Endodermal cell (in vitro differentiated cells): ENCODE measurements at regions not wholly inside any gene's neighbourhood (a gene's known extent, or its start where the extent isn't known, plus 50 kb on each side); places are given as distances from the start of the nearest gene placed in this dataset.

Source experiments
- DNase-seq: peaks from one replicate; pipeline ENCODE4 v3.0.0-alpha.2; 2017
- H3K27ac ChIP-seq: 2 replicates; pipeline ENCODE4 v1.5.1; 2013; ENCODE audit warnings: mild to moderate bottlenecking, low read depth, low read length, moderate library complexity
- H3K27me3 ChIP-seq: 2 replicates; pipeline ENCODE4 v1.6.1; 2013; ENCODE audit warnings: mild to moderate bottlenecking, low read length, moderate library complexity; ENCODE audit not compliant: insufficient read depth, control insufficient read depth, poor library complexity, severe bottlenecking
- H3K36me3 ChIP-seq: 2 replicates; pipeline ENCODE4 v1.7.0; 2013; ENCODE audit warnings: mild to moderate bottlenecking, low read length, moderate library complexity; ENCODE audit not compliant: control insufficient read depth, insufficient read depth
- H3K4me1 ChIP-seq: one replicate; pipeline ENCODE4 v1.7.0; 2013; ENCODE audit warnings: low read length; ENCODE audit not compliant: control insufficient read depth, insufficient read depth
- H3K4me3 ChIP-seq: 2 replicates; pipeline ENCODE4 v1.5.1; 2013; ENCODE audit warnings: mild to moderate bottlenecking, low read length, moderate library complexity
- H3K9ac ChIP-seq: 2 replicates; pipeline ENCODE4 v1.6.1; 2013; ENCODE audit warnings: mild to moderate bottlenecking, low read length, moderate library complexity; ENCODE audit not compliant: poor library complexity, severe bottlenecking; ENCODE audit errors: extremely low read depth
- H3K9me3 ChIP-seq: 2 replicates; pipeline ENCODE4 v1.6.1; 2013; ENCODE audit warnings: mild to moderate bottlenecking, low read length, moderate library complexity; ENCODE audit not compliant: control insufficient read depth
- H3K27ac Mint-ChIP-seq: 2 replicates; pipeline ENCODE4 v1.8.0; 2020; ENCODE audit warnings: mixed read lengths
- H3K27me3 Mint-ChIP-seq: 2 replicates; pipeline ENCODE4 v1.8.0; 2021; ENCODE audit warnings: mild to moderate bottlenecking, mixed read lengths; ENCODE audit not compliant: insufficient read depth
- H3K36me3 Mint-ChIP-seq: 2 replicates; pipeline ENCODE4 v1.8.0; 2020; ENCODE audit warnings: low read depth, mixed read lengths
- H3K4me1 Mint-ChIP-seq: 2 replicates; pipeline ENCODE4 v1.8.0; 2020; ENCODE audit warnings: mixed read lengths
- H3K4me3 Mint-ChIP-seq: 2 replicates; pipeline ENCODE4 v1.8.0; 2020; ENCODE audit warnings: mild to moderate bottlenecking, moderate library complexity, mixed read lengths
- H3K9me3 Mint-ChIP-seq: 2 replicates; pipeline ENCODE4 v1.8.0; 2020; ENCODE audit warnings: mild to moderate bottlenecking, mixed read lengths
- WGBS, 2 experiments: methylation state at CpG; one replicate each; pipeline versions ENCODE4 v1.1.5 to v1.1.7; 2013; ENCODE audit warnings: missing lambda C conversion rate in 2 of 2, mixed read lengths in 1 of 2; ENCODE audit not compliant: insufficient coverage in 1 of 2, insufficient read length in 1 of 2; 5-methylcytosine and 5-hydroxymethylcytosine counted together
- TF ChIP-seq, protein P1 (sequence below): fragments of 200-600 bp; sonication (generic); conservative IDR thresholded peaks from 2 replicates; pipeline ENCODE4 v1.5.0; 2021; ENCODE audit warnings: antibody characterized with exemption, mild to moderate bottlenecking

DNA sequence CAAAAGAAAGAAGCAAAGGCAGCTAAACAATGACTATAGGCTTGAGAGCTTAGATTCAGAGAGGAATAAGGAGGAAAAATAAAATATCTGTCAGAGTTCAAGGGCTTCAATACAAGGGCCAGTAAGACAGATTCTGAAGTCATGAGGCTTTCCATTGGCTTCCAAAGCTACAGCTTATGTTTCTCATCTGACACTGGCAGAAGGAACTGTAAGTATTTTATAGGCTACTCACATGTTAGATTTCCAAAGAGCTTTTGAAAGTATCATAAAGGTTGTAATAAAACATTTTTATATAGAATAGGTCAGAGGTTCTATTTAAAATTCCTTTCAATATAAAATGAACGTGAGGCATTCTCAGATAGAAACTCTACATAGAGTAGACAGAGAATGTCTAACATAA lies 746.6 kb upstream of the NXPH2 start:
- 100% methylated on average over 1 of the region's 1 CpG; no CpG with 5 or more reads in 1 of the 2 experiments for WGBS, 2 experiments
- H3K27ac ChIP-seq, result no peak overlapping the region
- H3K4me3 Mint-ChIP-seq, result no peak overlapping the region

DNA sequence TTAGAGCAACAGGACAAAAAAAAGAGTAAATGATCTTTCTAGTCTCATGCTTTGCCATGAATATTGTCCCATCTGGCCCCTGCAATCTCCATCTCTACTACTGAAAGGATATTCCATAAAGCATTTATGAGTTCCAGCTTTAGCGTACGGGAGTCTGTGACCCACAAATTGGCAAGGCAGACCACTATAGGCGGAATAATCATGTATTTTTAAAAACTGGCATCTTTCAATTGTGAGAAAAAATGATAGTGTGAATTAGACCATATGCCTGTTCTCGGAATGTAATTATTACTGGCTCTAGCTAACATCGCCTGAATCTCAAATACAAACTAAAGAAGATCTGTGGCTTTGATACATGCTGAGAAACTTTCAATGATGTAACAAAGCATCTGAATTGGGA lies 738.1 kb upstream of the NXPH2 start:
- TF ChIP-seq, protein P1, sequence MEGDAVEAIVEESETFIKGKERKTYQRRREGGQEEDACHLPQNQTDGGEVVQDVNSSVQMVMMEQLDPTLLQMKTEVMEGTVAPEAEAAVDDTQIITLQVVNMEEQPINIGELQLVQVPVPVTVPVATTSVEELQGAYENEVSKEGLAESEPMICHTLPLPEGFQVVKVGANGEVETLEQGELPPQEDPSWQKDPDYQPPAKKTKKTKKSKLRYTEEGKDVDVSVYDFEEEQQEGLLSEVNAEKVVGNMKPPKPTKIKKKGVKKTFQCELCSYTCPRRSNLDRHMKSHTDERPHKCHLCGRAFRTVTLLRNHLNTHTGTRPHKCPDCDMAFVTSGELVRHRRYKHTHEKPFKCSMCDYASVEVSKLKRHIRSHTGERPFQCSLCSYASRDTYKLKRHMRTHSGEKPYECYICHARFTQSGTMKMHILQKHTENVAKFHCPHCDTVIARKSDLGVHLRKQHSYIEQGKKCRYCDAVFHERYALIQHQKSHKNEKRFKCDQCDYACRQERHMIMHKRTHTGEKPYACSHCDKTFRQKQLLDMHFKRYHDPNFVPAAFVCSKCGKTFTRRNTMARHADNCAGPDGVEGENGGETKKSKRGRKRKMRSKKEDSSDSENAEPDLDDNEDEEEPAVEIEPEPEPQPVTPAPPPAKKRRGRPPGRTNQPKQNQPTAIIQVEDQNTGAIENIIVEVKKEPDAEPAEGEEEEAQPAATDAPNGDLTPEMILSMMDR, result no peak
- H3K9me3 Mint-ChIP-seq, result peaks cover 2% of the 10 kb centered on the region
- Histone ChIP-seq H3K9me3 (no peaks in the 10 kb centered on the region), H3K27me3 (no peaks in the 10 kb centered on the region), H3K9ac (no peak overlapping the region), H3K36me3 (no peaks in the 10 kb centered on the region), H3K4me1 (no peaks in the 10 kb centered on the region), H3K27ac (no peak overlapping the region), H3K4me3 (no peak overlapping the region)
- no peak overlapping the region for H3K4me3 Mint-ChIP-seq
- no peak for DNase-seq
- no peaks in the 10 kb centered on the region for H3K36me3 Mint-ChIP-seq
- H3K27ac Mint-ChIP-seq, result no peak overlapping the region
- no peaks in the 10 kb centered on the region for H3K4me1 Mint-ChIP-seq
- no peaks in the 10 kb centered on the region for H3K27me3 Mint-ChIP-seq
- 87 to 94% methylated on average over 4 to 5 of the region's 5 CpGs for WGBS, 2 experiments

More for the DNA sequence above, 746.6 kb upstream of the NXPH2 start:
- no peaks in the 10 kb centered on the region for H3K36me3 Mint-ChIP-seq
- no peaks in the 10 kb centered on the region for H3K9me3 ChIP-seq
- H3K4me1 Mint-ChIP-seq, result peaks cover 16% of the 10 kb centered on the region
- H3K9ac ChIP-seq, result no peak overlapping the region
- H3K27me3 Mint-ChIP-seq, result no peaks in the 10 kb centered on the region
- H3K4me1 ChIP-seq, result peaks cover 6% of the 10 kb centered on the region
- H3K27ac Mint-ChIP-seq, result no peak overlapping the region
- DNase-seq, result no peak
- no peaks in the 10 kb centered on the region for H3K9me3 Mint-ChIP-seq
- H3K27me3 ChIP-seq, result no peaks in the 10 kb centered on the region
- TF ChIP-seq, protein P1, result no peak
- no peak overlapping the region for H3K4me3 ChIP-seq
- H3K36me3 ChIP-seq, result no peaks in the 10 kb centered on the region

DNA sequence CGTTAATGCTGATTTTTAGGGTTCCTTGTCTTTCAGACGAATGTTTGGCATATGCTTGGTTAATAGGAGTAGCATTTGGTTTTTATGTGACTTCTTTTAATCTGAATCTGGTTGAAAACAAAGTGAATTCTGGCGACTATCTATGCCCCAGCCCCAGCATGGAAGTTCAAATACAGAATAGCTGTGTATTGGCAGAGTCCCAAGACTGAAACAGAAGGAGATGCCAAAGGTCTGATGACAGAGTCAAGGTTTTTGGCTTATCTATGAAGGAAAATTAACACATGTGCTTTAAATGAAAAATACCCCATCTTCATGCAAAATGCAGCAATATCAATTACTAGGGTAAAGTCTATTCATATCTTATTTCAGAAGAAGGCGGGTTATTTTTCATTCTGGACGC lies 734.8 kb upstream of the NXPH2 start:
- no peaks in the 10 kb centered on the region for H3K27me3 ChIP-seq
- 98 to 100% methylated on average over 1 to 5 of the region's 5 CpGs for WGBS, 2 experiments
- DNase-seq, result no peak
- no peak overlapping the region for H3K4me3 Mint-ChIP-seq
- no peaks in the 10 kb centered on the region for H3K36me3 Mint-ChIP-seq
- TF ChIP-seq, protein P1, result no peak
- peaks cover 2% of the 10 kb centered on the region for H3K9me3 Mint-ChIP-seq
- no peaks in the 10 kb centered on the region for H3K27me3 Mint-ChIP-seq
- H3K27ac ChIP-seq, result no peak overlapping the region
- H3K9ac ChIP-seq, result no peak overlapping the region
- no peaks in the 10 kb centered on the region for H3K4me1 Mint-ChIP-seq
- H3K36me3 ChIP-seq, result no peaks in the 10 kb centered on the region
- no peaks in the 10 kb centered on the region for H3K9me3 ChIP-seq
- H3K4me1 ChIP-seq, result no peaks in the 10 kb centered on the region
- H3K4me3 ChIP-seq, result no peak overlapping the region
- no peak overlapping the region for H3K27ac Mint-ChIP-seq
